Fibroblast of villous mesenchyme (primary cell): ENCODE measurements at regions not wholly inside any gene's neighbourhood (a gene's known extent, or its start where the extent isn't known, plus 50 kb on each side); places are given as distances from the start of the nearest gene placed in this dataset.
A peak's percentile ranks its signal among the peaks of the same experiment; 100 is the strongest.

ENCODE experiments used
- DNase-seq: peaks from one replicate; pipeline ENCODE4 v3.0.0-alpha.2; 2010; ENCODE audit warnings: low read depth
- H3K4me3 ChIP-seq: 2 replicates; pipeline ENCODE4 v1.5.1; 2011; ENCODE audit warnings: low read depth, mild to moderate bottlenecking, low read length
- CTCF ChIP-seq: IDR thresholded peaks from 2 replicates; pipeline ENCODE4 v1.5.1; 2012; ENCODE audit warnings: low read depth, mild to moderate bottlenecking, low read length; ENCODE audit not compliant: insufficient read depth

- no peak for TF ChIP-seq CTCF
- H3K4me3 ChIP-seq, result no peak overlapping the region
Observed at GRCh38 chr2:204445149-204445548, 100.1 kb upstream of the PARD3B start.

GRCh38 chr2:204447722-204448121 is 97.6 kb upstream of the PARD3B start:
- no peak for DNase-seq
- TF ChIP-seq CTCF, result no peak

More at GRCh38 chr2:204445149-204445548, 100.1 kb upstream of the PARD3B start:
- DNase-seq, result no peak

GRCh38 chr2:204449977-204450376 is 95.3 kb upstream of the PARD3B start:
- H3K4me3 ChIP-seq, result no peak overlapping the region
- no peak for TF ChIP-seq CTCF
- DNase-seq, result no peak

More at GRCh38 chr2:204447722-204448121, 97.6 kb upstream of the PARD3B start:
- no peak overlapping the region for H3K4me3 ChIP-seq

GRCh38 chr2:204451766-204452165 is 93.5 kb upstream of the PARD3B start:
- TF ChIP-seq CTCF, result no peak
- DNase-seq, result no peak
- H3K4me3 ChIP-seq, result no peak overlapping the region

- TF ChIP-seq CTCF, result no peak
- H3K4me3 ChIP-seq, result peak overlapping the region; percentile 22
- DNase-seq, result peak; percentile 99
Observed at GRCh38 chr2:204452464-204453023, 92.7 kb upstream of the PARD3B start.

GRCh38 chr2:204453730-204454167 is 91.5 kb upstream of the PARD3B start:
- peak; percentile 95 for DNase-seq

More at GRCh38 chr2:204453730-204454167, 91.5 kb upstream of the PARD3B start:
- no peak overlapping the region for H3K4me3 ChIP-seq
- no peak for TF ChIP-seq CTCF
